ENCODE measurements at regions not wholly inside any gene's neighbourhood (a gene's known extent, or its start where the extent isn't known, plus 50 kb on each side); places are given as distances from the start of the nearest gene placed in this dataset.

GRCh38 chr9:29039258-29039657 lies 1466.0 kb upstream of the C9orf72 start:
- H3K4me1 ChIP-seq (replicated peaks in 1 of 2; ENCODE audit: control insufficient read depth in 2 of 2, insufficient read depth in 2 of 2, low read length in 2 of 2), result no peaks in the 10 kb centered on the region
- no peak overlapping the region for H2AFZ ChIP-seq (ENCODE audit: low read depth, low read length)
- no peaks in the 10 kb centered on the region for H3K9me1 ChIP-seq (ENCODE audit: control insufficient read depth, insufficient read depth, low read length)
- no CpG with 5 or more reads among the region's 2 CpGs for WGBS (ENCODE audit: insufficient coverage, low coverage, missing lambda C conversion rate)
- ChIA-PET CTCF (ENCODE audit: low intra/inter-chr PET ratio) (no interaction called here), POLR2A (no interaction called here)
- no peak for ATAC-seq
- H3K27ac ChIP-seq (ENCODE audit: extremely low read depth, low read depth, low read length), result no peak overlapping the region
- no peak overlapping the region for H3K4me2 ChIP-seq (ENCODE audit: insufficient read depth, low read length)
- H3K27me3 ChIP-seq (ENCODE audit: control insufficient read depth in 2 of 2, insufficient read depth in 2 of 2, low read length in 2 of 2), result no peaks in the 10 kb centered on the region
- no peak for TF ChIP-seq ZNF644 (tag; IDR thresholded peaks at IDR 0.05; ENCODE audit: low read depth)
- TF ChIP-seq ZBTB34 (CRISPR knock-in tag; IDR thresholded peaks at IDR 0.05), result no peak
- no peak for TF ChIP-seq ZNF174 (CRISPR knock-in tag; IDR thresholded peaks at IDR 0.05)
- TF ChIP-seq GABPB2 (CRISPR knock-in tag; conservative IDR thresholded peaks at IDR 0.05), result no peak
- TF ChIP-seq BRD4 (IDR thresholded peaks at IDR 0.05), result no peak
- no peak for TF ChIP-seq NFXL1 (CRISPR knock-in tag; IDR thresholded peaks at IDR 0.05)
- no peak for TF ChIP-seq CREB3L1 (IDR thresholded peaks at IDR 0.05; ENCODE audit: borderline replicate concordance, low read depth)
- TF ChIP-seq MAZ (CRISPR knock-in tag; conservative IDR thresholded peaks at IDR 0.05 in 1 of 2, IDR thresholded peaks at IDR 0.05 in 1 of 2), result no peak
- TF ChIP-seq THAP7 (CRISPR knock-in tag; IDR thresholded peaks at IDR 0.05), result no peak
- no peak for TF ChIP-seq ZNF717 (CRISPR knock-in tag; IDR thresholded peaks at IDR 0.05)
- DNase-seq (ENCODE audit: extremely low read depth in 1 of 4, low spot score in 3 of 4), result no peak
- H3K36me3 ChIP-seq (ENCODE audit: control insufficient read depth, insufficient read depth, low read length), result no peaks in the 10 kb centered on the region
- no peak overlapping the region for H3K9ac ChIP-seq (ENCODE audit: insufficient read depth in 1 of 2, low read depth in 2 of 2, low read length in 2 of 2)
- in situ Hi-C loops (cut with MboI) (no loop called here), intact Hi-C loops (cut with micrococcal nuclease) (no loop called here)
- no peak for FAIRE-seq
- H3K79me2 ChIP-seq (ENCODE audit: control insufficient read depth, insufficient read depth, low read length), result no peaks in the 10 kb centered on the region
- no peak overlapping the region for H3K4me3 ChIP-seq
- H4K20me1 ChIP-seq (replicated peaks; ENCODE audit: control insufficient read depth, insufficient read depth, low read length), result no peaks in the 10 kb centered on the region
- BruUV-seq (replicated peaks), result no TSS peak
- no peaks in the 10 kb centered on the region for H3K9me3 ChIP-seq (replicated peaks; ENCODE audit: control insufficient read depth, insufficient read depth, low read depth, low read length)

Data from K562 (cell line).